Fibroblast of the aortic adventitia (primary cell): ENCODE measurements at regions not wholly inside any gene's neighbourhood (a gene's known extent, or its start where the extent isn't known, plus 50 kb on each side); places are given as distances from the start of the nearest gene placed in this dataset.

Experiments
- DNase-seq: peaks from one replicate; pipeline ENCODE4 v3.0.0-alpha.2; 2010; ENCODE audit warnings: low read depth
- H3K4me3 ChIP-seq: 2 replicates; pipeline ENCODE4 v1.5.1; 2011; ENCODE audit warnings: low read depth, mild to moderate bottlenecking, control low read depth, low read length, moderate library complexity
- CTCF ChIP-seq: IDR thresholded peaks from 2 replicates; pipeline ENCODE4 v1.5.1; 2011; ENCODE audit warnings: mild to moderate bottlenecking, low read length, control low read depth, inconsistent platforms; ENCODE audit not compliant: insufficient read depth

- no peak overlapping the region for H3K4me3 ChIP-seq
- TF ChIP-seq CTCF, result no peak
- DNase-seq, result no peak
Observed at GRCh38 chr3:18618723-18619122, 193.6 kb upstream of the SATB1 start.

- DNase-seq, result no peak
- TF ChIP-seq CTCF, result no peak
- no peak overlapping the region for H3K4me3 ChIP-seq
Observed at GRCh38 chr3:18611991-18612390, 186.9 kb upstream of the SATB1 start.

GRCh38 chr3:18609187-18609586, 184.0 kb upstream of the SATB1 start:
- no peak overlapping the region for H3K4me3 ChIP-seq
- no peak for DNase-seq
- TF ChIP-seq CTCF, result no peak

GRCh38 chr3:18597919-18598318, 172.8 kb upstream of the SATB1 start:
- no peak overlapping the region for H3K4me3 ChIP-seq
- TF ChIP-seq CTCF, result no peak
- DNase-seq, result no peak

GRCh38 chr3:18593231-18593630, 168.1 kb upstream of the SATB1 start:
- no peak for DNase-seq
- no peak for TF ChIP-seq CTCF
- no peak overlapping the region for H3K4me3 ChIP-seq

GRCh38 chr3:18591120-18591519, 166.0 kb upstream of the SATB1 start:
- no peak for TF ChIP-seq CTCF
- no peak overlapping the region for H3K4me3 ChIP-seq
- no peak for DNase-seq

GRCh38 chr3:18586076-18586475, 160.9 kb upstream of the SATB1 start:
- TF ChIP-seq CTCF, result no peak
- no peak for DNase-seq

More at GRCh38 chr3:18586076-18586475, 160.9 kb upstream of the SATB1 start:
- H3K4me3 ChIP-seq, result no peak overlapping the region
